T-helper 2 cell treated with Interferon-gamma antibody and Interleukin-4, amounts not matched to agents 5 μg/mL and 100 μg/mL, for 36 hours (primary cell): ENCODE measurements at regions not wholly inside any gene's neighbourhood (a gene's known extent, or its start where the extent isn't known, plus 50 kb on each side); places are given as distances from the start of the nearest gene placed in this dataset.
A peak's percentile ranks its signal among the peaks of the same experiment; 100 is the strongest.

Experiments used
- DNase-seq: peaks from one replicate; pipeline ENCODE4 v3.0.0; 2021; ENCODE audit warnings: low spot score
- H3K27ac Mint-ChIP-seq: one replicate; pipeline ENCODE4 v1.8.0; 2021; ENCODE audit warnings: mild to moderate bottlenecking, mixed read lengths
- H3K27me3 Mint-ChIP-seq: one replicate; pipeline ENCODE4 v1.8.0; 2021; ENCODE audit warnings: low read depth, mixed read lengths
- H3K36me3 Mint-ChIP-seq: one replicate; pipeline ENCODE4 v1.8.0; 2021; ENCODE audit warnings: low read depth, mixed read lengths
- H3K4me1 Mint-ChIP-seq: one replicate; pipeline ENCODE4 v1.8.0; 2021; ENCODE audit warnings: low read depth, mixed read lengths
- H3K4me3 Mint-ChIP-seq: one replicate; pipeline ENCODE4 v1.8.0; 2022; ENCODE audit warnings: mild to moderate bottlenecking, moderate library complexity, mixed read lengths
- H3K9me3 Mint-ChIP-seq: one replicate; pipeline ENCODE4 v1.8.0; 2021; ENCODE audit warnings: mixed read lengths

DNA sequence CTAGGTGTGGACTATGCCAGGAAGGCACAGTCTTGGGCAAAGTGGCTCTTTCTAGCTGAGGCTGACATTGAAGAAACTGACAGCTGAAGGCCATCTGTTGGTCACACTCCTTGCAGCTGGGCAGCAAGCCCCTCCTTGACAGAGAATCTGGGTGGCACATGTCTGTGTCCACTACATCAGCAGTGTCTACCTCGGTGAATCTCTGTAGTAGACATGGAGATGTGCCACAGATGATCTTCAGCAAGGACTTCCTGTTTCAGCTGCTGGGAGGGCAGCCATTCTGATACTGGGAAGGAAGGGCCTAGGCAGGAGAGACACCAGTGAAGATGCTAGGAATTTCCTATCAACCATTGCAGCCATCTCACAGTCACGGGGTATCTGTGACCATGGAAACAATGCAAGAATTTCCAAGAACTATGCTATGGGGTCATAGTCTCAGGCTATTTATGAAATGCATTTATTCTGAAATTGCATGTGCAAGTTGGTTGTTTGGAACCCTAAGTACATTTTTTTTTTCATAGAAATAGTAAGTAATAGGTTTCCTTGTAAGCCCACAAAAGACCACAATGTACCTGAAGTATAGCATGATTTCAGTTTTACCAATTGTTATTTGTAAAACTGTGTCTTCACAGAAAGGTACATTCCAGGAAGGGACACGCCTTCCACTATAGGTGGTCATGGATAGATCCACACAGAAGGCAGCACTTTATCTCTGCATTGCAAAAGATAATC lies 63.8 kb upstream of the DARS1 start:
- peak overlapping the region; percentile 58 for H3K4me3 Mint-ChIP-seq
- H3K27me3 Mint-ChIP-seq, result no peaks in the 10 kb centered on the region
- peak overlapping the region; percentile 90 for H3K27ac Mint-ChIP-seq
- peaks cover 6% of the 10 kb centered on the region for H3K36me3 Mint-ChIP-seq
- DNase-seq, result no peak
- H3K9me3 Mint-ChIP-seq, result peaks cover 4% of the 10 kb centered on the region
- peaks cover 68% of the 10 kb centered on the region for H3K4me1 Mint-ChIP-seq

DNA sequence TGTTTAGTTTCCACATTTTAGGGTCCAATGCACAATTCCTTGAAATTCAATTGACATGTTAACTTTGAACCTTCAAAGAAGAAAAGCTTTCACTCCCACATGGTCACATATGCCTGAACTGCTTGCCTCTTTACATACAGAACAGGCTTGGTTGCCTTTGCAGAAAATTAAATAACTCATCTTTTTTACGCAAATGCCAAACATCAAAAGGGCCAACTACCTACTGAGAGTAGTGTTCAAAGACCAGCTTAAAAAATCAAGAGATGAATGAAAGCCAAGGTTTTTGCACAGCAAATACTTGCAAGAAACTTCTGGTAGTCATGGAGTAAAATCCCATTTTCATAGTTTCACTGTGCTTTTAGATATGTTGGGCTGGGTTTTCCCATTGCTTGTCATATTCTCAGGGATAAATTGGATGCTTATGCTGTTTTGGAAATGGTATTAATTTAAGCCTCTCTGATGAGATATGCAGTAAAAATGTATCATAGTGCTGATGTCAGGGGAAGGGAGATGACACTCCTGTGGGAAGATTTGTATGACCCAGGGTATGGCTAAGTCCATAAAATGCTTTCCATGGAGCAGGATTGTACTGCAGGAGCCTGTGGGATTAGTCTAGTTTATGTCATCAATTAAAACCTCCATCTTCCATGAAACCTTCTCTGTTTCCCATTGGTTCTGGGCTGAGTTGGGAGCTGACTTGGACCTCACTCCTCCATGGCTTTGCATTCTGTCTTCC lies 60.6 kb upstream of the DARS1 start:
- peaks cover 4% of the 10 kb centered on the region for H3K9me3 Mint-ChIP-seq
- peaks cover 6% of the 10 kb centered on the region for H3K36me3 Mint-ChIP-seq
- H3K4me1 Mint-ChIP-seq, result peaks cover 46% of the 10 kb centered on the region
- H3K27me3 Mint-ChIP-seq, result no peaks in the 10 kb centered on the region
- DNase-seq, result no peak
- no peak overlapping the region for H3K27ac Mint-ChIP-seq
- H3K4me3 Mint-ChIP-seq, result no peak overlapping the region

DNA sequence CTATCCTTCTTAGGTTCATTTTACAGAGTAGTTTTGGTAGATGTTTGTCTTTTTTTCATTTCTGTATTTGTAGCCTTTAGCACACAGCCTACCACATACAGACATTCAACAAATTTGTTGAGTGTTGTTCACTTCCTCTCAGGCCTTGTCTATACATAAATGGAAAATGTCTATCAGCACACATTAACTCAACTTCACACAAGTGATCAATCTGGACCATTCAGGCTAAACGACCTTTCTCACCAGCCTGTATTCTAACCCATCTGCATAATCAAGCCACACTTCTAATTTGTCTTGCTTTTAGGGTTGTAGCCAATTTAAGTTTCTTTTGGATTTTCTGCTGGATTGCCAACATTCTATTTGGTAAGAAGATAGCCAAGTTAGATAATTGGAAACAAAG lies 59.9 kb upstream of the DARS1 start:
- peaks cover 39% of the 10 kb centered on the region for H3K4me1 Mint-ChIP-seq
- no peaks in the 10 kb centered on the region for H3K27me3 Mint-ChIP-seq
- H3K4me3 Mint-ChIP-seq, result no peak overlapping the region
- H3K36me3 Mint-ChIP-seq, result peaks cover 6% of the 10 kb centered on the region
- peaks cover 4% of the 10 kb centered on the region for H3K9me3 Mint-ChIP-seq
- no peak overlapping the region for H3K27ac Mint-ChIP-seq
- no peak for DNase-seq
